ENCODE measurements at regions not wholly inside any gene's neighbourhood (a gene's known extent, or its start where the extent isn't known, plus 50 kb on each side); places are given as distances from the start of the nearest gene placed in this dataset.

GRCh38 chr15:59797756-59798604 is 108.9 kb upstream of the BNIP2 start:
- peaks cover 2% of the 10 kb centered on the region; the same call in 1 of the 2 replicates for H3K27me3 ChIP-seq (ENCODE audit: control insufficient read depth, insufficient read depth, low read length)
- no peak overlapping the region for H3K4me3 ChIP-seq (ENCODE audit: low read depth in 2 of 2, low read length in 2 of 2)
- no peak overlapping the region for H3K27ac ChIP-seq (ENCODE audit: low read length)
- ATAC-seq = no peak
- TF ChIP-seq CTCF (IDR thresholded peaks at IDR 0.05) (no peak), SIN3A (IDR thresholded peaks at IDR 0.05; ENCODE audit: borderline replicate concordance, insufficient read depth, low read depth, low read length) (no peak), REST (IDR thresholded peaks at IDR 0.05; ENCODE audit: insufficient read depth in 1 of 2, low read depth in 2 of 2, low read length in 1 of 2) (no peak), POLR2AphosphoS5 (IDR thresholded peaks at IDR 0.05; ENCODE audit: low read depth, low read length) (no peak), TCF7L2 (IDR thresholded peaks at IDR 0.05; ENCODE audit: low read depth, low read length) (no peak)
- POLR2A ChIA-PET = no interaction called here
- in situ Hi-C loops (cut with HindIII; ENCODE audit: low pct_unique_long_range_greater_than_20kb, low sequenced_read_pairs) = no loop called here
- H3K9me3 ChIP-seq (ENCODE audit: control insufficient read depth, insufficient read depth, low read depth, low read length) = no peaks in the 10 kb centered on the region
- CTCF ChIA-PET = no interaction called here
- BruUV-seq (replicated peaks) = no TSS peak
- no peaks in the 10 kb centered on the region for H3K36me3 ChIP-seq (ENCODE audit: control insufficient read depth, insufficient read depth, low read length)
- no peak for DNase-seq (ENCODE audit: low read depth, low spot score)
- H3K4me1 ChIP-seq (ENCODE audit: control insufficient read depth, insufficient read depth, low read length) = no peaks in the 10 kb centered on the region
- intact Hi-C loops (cut with micrococcal nuclease; ENCODE audit: unreplicated experiment) = no loop called here

GRCh38 chr15:59794229-59794886 is 105.2 kb upstream of the BNIP2 start:
- ChIA-PET CTCF (no interaction called here), POLR2A (no interaction called here)
- Histone ChIP-seq H3K4me3 (ENCODE audit: low read depth in 2 of 2, low read length in 2 of 2) (no peak overlapping the region), H3K9me3 (ENCODE audit: control insufficient read depth, insufficient read depth, low read depth, low read length) (no peaks in the 10 kb centered on the region), H3K27me3 (ENCODE audit: control insufficient read depth, insufficient read depth, low read length) (peaks cover 4% of the 10 kb centered on the region; the same call in 1 of the 2 replicates), H3K36me3 (ENCODE audit: control insufficient read depth, insufficient read depth, low read length) (no peaks in the 10 kb centered on the region), H3K27ac (ENCODE audit: low read length) (no peak overlapping the region), H3K4me1 (ENCODE audit: control insufficient read depth, insufficient read depth, low read length) (no peaks in the 10 kb centered on the region)
- no peak for ATAC-seq
- in situ Hi-C loops (cut with HindIII; ENCODE audit: low pct_unique_long_range_greater_than_20kb, low sequenced_read_pairs) (no loop called here), intact Hi-C loops (cut with micrococcal nuclease; ENCODE audit: unreplicated experiment) (no loop called here)
- TF ChIP-seq REST (IDR thresholded peaks at IDR 0.05; ENCODE audit: insufficient read depth in 1 of 2, low read depth in 2 of 2, low read length in 1 of 2) = no peak
- TF ChIP-seq TCF7L2 (IDR thresholded peaks at IDR 0.05; ENCODE audit: low read depth, low read length) = no peak
- no peak for TF ChIP-seq SIN3A (IDR thresholded peaks at IDR 0.05; ENCODE audit: borderline replicate concordance, insufficient read depth, low read depth, low read length)
- no peak for TF ChIP-seq POLR2AphosphoS5 (IDR thresholded peaks at IDR 0.05; ENCODE audit: low read depth, low read length)
- TF ChIP-seq CTCF (IDR thresholded peaks at IDR 0.05) = no peak
- DNase-seq (ENCODE audit: low read depth, low spot score) = no peak
- BruUV-seq (replicated peaks) = no TSS peak

Measured in Panc1 (cell line).